ENCODE measurements at regions not wholly inside any gene's neighbourhood (a gene's known extent, or its start where the extent isn't known, plus 50 kb on each side); places are given as distances from the start of the nearest gene placed in this dataset.

DNA sequence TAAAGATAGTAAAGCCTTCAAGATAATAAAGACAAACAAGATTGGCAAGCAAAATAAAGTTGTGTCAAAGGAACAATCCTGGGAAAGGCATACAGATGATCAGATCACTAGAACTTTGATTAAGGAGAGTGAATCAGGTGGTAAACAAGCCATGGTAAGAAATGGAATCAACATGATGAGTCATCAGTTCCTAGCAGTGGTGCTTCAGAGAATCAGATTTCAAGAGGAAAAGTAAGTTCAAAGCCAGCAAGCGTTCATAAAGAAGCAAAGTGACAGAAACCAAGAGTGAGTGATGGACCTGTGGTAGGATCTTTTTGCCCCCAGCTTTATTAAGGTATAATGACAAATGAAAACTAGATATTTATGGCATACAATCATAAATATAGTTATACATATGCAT lies 340.4 kb downstream of the TPBG start:
- POLR2A ChIA-PET = no interaction called here
- intact Hi-C loops (cut with micrococcal nuclease) = no loop called here
- CTCF ChIA-PET = no interaction called here
- no peaks in the 10 kb centered on the region for H3K36me3 Mint-ChIP-seq (ENCODE audit: low read depth)
- H3K4me1 Mint-ChIP-seq = no peaks in the 10 kb centered on the region
- no peak overlapping the region for H3K27ac Mint-ChIP-seq
- ATAC-seq (ENCODE audit: low read depth) (no peak), DNase-seq (no peak)
- no peaks in the 10 kb centered on the region for H3K27me3 Mint-ChIP-seq
- TF ChIP-seq, protein P1, sequence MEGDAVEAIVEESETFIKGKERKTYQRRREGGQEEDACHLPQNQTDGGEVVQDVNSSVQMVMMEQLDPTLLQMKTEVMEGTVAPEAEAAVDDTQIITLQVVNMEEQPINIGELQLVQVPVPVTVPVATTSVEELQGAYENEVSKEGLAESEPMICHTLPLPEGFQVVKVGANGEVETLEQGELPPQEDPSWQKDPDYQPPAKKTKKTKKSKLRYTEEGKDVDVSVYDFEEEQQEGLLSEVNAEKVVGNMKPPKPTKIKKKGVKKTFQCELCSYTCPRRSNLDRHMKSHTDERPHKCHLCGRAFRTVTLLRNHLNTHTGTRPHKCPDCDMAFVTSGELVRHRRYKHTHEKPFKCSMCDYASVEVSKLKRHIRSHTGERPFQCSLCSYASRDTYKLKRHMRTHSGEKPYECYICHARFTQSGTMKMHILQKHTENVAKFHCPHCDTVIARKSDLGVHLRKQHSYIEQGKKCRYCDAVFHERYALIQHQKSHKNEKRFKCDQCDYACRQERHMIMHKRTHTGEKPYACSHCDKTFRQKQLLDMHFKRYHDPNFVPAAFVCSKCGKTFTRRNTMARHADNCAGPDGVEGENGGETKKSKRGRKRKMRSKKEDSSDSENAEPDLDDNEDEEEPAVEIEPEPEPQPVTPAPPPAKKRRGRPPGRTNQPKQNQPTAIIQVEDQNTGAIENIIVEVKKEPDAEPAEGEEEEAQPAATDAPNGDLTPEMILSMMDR (IDR thresholded peaks at IDR 0.05) = no peak
- H3K4me3 Mint-ChIP-seq = no peak overlapping the region
- H3K9me3 Mint-ChIP-seq = peaks cover 18% of the 10 kb centered on the region

DNA sequence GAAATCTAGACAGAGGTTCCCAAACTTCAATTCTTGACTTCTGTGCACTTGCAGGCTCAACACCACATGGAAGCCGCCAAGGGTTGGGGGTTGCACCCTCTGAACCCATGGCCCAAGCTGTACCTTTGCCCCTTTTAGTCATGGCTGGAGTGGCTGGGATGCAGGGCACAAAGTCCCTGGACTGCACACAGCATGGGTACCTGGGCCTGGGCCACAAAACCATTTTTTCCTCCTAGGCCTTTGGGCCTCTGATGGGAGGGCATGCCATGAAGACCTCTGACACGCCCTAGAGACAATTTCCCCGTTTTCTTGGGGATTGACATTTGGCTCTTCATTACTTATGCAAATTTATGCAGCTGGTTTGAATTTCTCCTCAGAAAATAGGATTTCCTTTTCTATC lies 342.0 kb downstream of the TPBG start:
- POLR2A ChIA-PET = no interaction called here
- no peak for ATAC-seq (ENCODE audit: low read depth)
- H3K27ac Mint-ChIP-seq = no peak overlapping the region
- H3K9me3 Mint-ChIP-seq = peaks cover 18% of the 10 kb centered on the region
- no peak for DNase-seq
- no peaks in the 10 kb centered on the region for H3K27me3 Mint-ChIP-seq
- H3K4me1 Mint-ChIP-seq = no peaks in the 10 kb centered on the region
- TF ChIP-seq, protein P1 (IDR thresholded peaks at IDR 0.05) = no peak
- intact Hi-C loops (cut with micrococcal nuclease) = no loop called here
- H3K4me3 Mint-ChIP-seq = no peak overlapping the region
- CTCF ChIA-PET = no interaction called here
- no peaks in the 10 kb centered on the region for H3K36me3 Mint-ChIP-seq (ENCODE audit: low read depth)

DNA sequence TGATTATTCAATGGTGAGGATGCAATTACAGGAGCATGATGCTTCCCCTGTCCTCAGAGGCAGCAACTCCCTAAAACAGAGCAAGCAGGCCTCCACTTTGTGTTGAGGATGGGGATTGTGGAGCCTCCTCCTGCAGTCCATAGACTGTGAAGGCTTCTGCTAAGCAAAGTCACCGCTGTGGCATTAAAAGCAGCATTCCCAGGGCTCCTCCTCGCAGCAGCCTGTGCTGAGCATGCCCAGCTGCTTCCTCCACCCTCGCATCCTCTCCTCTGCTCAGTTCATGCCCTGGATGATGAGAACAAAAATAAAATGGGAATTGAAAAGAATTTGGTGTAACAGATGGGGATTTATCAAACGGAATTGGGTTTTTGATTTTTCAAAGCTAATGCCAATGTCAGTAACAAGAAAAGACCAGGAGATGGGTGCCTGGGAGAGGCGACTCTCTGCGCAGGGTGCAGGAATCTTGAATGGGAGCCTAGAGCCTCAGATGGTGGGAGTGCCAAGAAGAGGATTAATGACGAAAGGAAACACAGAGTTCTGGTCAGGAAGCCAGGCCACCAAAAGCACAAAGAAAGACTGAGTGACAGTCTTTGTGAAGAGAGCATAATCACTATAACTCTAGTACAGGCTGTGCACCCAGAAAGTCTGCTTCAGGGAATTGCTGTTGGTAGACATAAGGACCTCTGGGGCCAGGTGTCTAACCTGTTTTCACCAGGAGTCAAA lies 347.6 kb downstream of the TPBG start:
- Mint-ChIP-seq H3K27ac (no peak overlapping the region), H3K27me3 (no peaks in the 10 kb centered on the region), H3K36me3 (ENCODE audit: low read depth) (no peaks in the 10 kb centered on the region), H3K9me3 (peaks cover 9% of the 10 kb centered on the region), H3K4me1 (no peaks in the 10 kb centered on the region), H3K4me3 (no peak overlapping the region)
- no peak for ATAC-seq (ENCODE audit: low read depth)
- TF ChIP-seq, protein P1 (IDR thresholded peaks at IDR 0.05) = no peak
- ChIA-PET CTCF (no interaction called here), POLR2A (no interaction called here)
- intact Hi-C loops (cut with micrococcal nuclease) = no loop called here
- no peak for DNase-seq

DNA sequence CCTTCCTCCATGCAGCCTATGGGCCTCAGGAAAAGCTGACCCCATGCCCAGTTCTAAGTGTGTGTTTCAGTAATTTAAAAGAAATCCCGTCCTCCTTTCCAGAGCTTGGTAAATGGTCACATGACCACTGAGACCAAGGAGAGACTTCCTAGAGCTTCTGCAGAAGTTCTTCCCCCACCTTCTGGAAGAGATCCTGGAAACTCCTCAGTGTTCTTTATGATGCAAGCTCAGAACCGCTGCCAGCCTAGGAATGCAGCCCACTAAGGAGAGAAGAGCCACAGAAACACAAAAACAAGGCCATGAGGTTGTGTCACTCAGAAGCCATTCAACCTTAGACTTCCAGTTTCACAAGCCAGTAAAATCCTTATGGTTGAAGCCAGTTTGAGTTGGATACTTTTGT lies 348.4 kb downstream of the TPBG start:
- intact Hi-C loops (cut with micrococcal nuclease) = no loop called here
- Mint-ChIP-seq H3K4me1 (no peaks in the 10 kb centered on the region), H3K27ac (no peak overlapping the region), H3K36me3 (ENCODE audit: low read depth) (no peaks in the 10 kb centered on the region), H3K27me3 (no peaks in the 10 kb centered on the region), H3K9me3 (peaks cover 6% of the 10 kb centered on the region), H3K4me3 (no peak overlapping the region)
- ChIA-PET CTCF (no interaction called here), POLR2A (no interaction called here)
- ATAC-seq (ENCODE audit: low read depth) (no peak), DNase-seq (no peak)
- TF ChIP-seq, protein P1 (IDR thresholded peaks at IDR 0.05) = no peak

DNA sequence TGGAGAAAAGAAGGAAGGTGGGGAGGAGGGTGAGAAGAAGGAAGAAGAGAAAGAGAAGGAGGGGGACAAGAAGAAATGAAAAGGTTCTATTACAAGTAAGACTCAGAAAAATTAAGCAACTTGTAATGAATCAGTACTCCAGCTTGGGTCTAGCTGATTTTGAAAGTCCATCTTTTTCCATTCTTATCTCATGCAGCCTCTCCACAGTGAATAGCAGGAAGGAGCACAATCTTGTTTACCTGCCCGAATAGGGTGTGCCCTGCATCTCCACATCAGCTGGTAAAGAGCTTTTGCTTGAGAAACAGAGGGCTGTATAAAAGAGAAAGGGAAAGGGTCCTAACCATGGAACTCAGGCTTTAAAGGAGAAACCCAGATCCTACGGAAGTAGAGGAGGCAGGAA lies 348.8 kb downstream of the TPBG start:
- no peak overlapping the region for H3K4me3 Mint-ChIP-seq
- intact Hi-C loops (cut with micrococcal nuclease) = no loop called here
- TF ChIP-seq, protein P1 (IDR thresholded peaks at IDR 0.05) = no peak
- H3K27me3 Mint-ChIP-seq = no peaks in the 10 kb centered on the region
- no peaks in the 10 kb centered on the region for H3K4me1 Mint-ChIP-seq
- no peak overlapping the region for H3K27ac Mint-ChIP-seq
- ChIA-PET POLR2A (no interaction called here), CTCF (no interaction called here)
- no peak for ATAC-seq (ENCODE audit: low read depth)
- H3K9me3 Mint-ChIP-seq = peaks cover 4% of the 10 kb centered on the region
- no peaks in the 10 kb centered on the region for H3K36me3 Mint-ChIP-seq (ENCODE audit: low read depth)
- DNase-seq = no peak

Data from activated B cell treated with CpG ODN at 0.5 μM for 24 hours (primary cell).